HEK293 (cell line): ENCODE measurements at regions not wholly inside any gene's neighbourhood (a gene's known extent, or its start where the extent isn't known, plus 50 kb on each side); places are given as distances from the start of the nearest gene placed in this dataset.

Experiments used
- BCL6B ChIP-seq: fragments of 450-650 bp; formaldehyde crosslinking; IDR thresholded peaks from 2 replicates; pipeline ENCODE4 v1.5.1; 2017; ENCODE audit warnings: missing biosample characterization, missing genetic modification characterization
- GLIS2 ChIP-seq: fragments of 450-650 bp; formaldehyde crosslinking; IDR thresholded peaks from 2 replicates; pipeline ENCODE4 v1.5.1; 2016; ENCODE audit warnings: missing biosample characterization, missing genetic modification characterization
- IKZF3 ChIP-seq: fragments of 450-650 bp; IDR thresholded peaks from 2 replicates; pipeline ENCODE4 v1.5.0; 2018; ENCODE audit warnings: missing biosample characterization, mild to moderate bottlenecking, missing genetic modification characterization, moderate library complexity
- KLF9 ChIP-seq: fragments of 450-650 bp; formaldehyde crosslinking; IDR thresholded peaks from 2 replicates; pipeline ENCODE4 v1.5.1; 2016; ENCODE audit warnings: missing biosample characterization, missing genetic modification characterization, low read depth
- MYNN ChIP-seq: fragments of 450-650 bp; formaldehyde crosslinking; IDR thresholded peaks from 2 replicates; pipeline ENCODE4 v1.5.1; 2016; ENCODE audit warnings: missing biosample characterization, missing genetic modification characterization, borderline replicate concordance
- MZF1 ChIP-seq: fragments of 450-650 bp; formaldehyde crosslinking; IDR thresholded peaks from 2 replicates; pipeline ENCODE4 v1.5.1; 2017; ENCODE audit warnings: missing biosample characterization, missing genetic modification characterization, borderline replicate concordance
- OVOL3 ChIP-seq: fragments of 450-650 bp; formaldehyde crosslinking; IDR thresholded peaks from 2 replicates; pipeline ENCODE4 v1.5.1; 2016; ENCODE audit warnings: missing biosample characterization, missing genetic modification characterization
- PRDM1 ChIP-seq: fragments of 450-650 bp; formaldehyde crosslinking; IDR thresholded peaks from 2 replicates; pipeline ENCODE4; 2016; ENCODE audit warnings: missing biosample characterization, missing genetic modification characterization
- SP3 ChIP-seq: fragments of 450-650 bp; formaldehyde crosslinking; IDR thresholded peaks from 2 replicates; pipeline ENCODE4 v1.5.1; 2016; ENCODE audit warnings: missing biosample characterization, missing genetic modification characterization
- SP7 ChIP-seq: fragments of 450-650 bp; formaldehyde crosslinking; IDR thresholded peaks from 2 replicates; pipeline ENCODE4 v1.5.1; 2016; ENCODE audit warnings: missing biosample characterization, missing genetic modification characterization
- TRIM28 ChIP-seq: IDR thresholded peaks from 2 replicates; pipeline ENCODE4 v1.6.1; 2011; ENCODE audit warnings: low read length, control low read depth, borderline replicate concordance
- TSHZ1 ChIP-seq: fragments of 450-650 bp; formaldehyde crosslinking; IDR thresholded peaks from 2 replicates; pipeline ENCODE4 v1.5.1; 2016; ENCODE audit warnings: missing biosample characterization, missing genetic modification characterization, borderline replicate concordance
- ZBTB11 ChIP-seq: fragments of 450-650 bp; formaldehyde crosslinking; conservative IDR thresholded peaks from 2 replicates; pipeline ENCODE4 v1.5.1; 2016; ENCODE audit warnings: low read depth, missing biosample characterization, missing genetic modification characterization
- ZBTB17 ChIP-seq: fragments of 450-650 bp; formaldehyde crosslinking; IDR thresholded peaks from 2 replicates; pipeline ENCODE4 v1.5.1; 2016; ENCODE audit warnings: missing biosample characterization, missing genetic modification characterization
- ZBTB48 ChIP-seq: fragments of 450-650 bp; formaldehyde crosslinking; IDR thresholded peaks from 2 replicates; pipeline ENCODE4 v1.5.1; 2016; ENCODE audit warnings: missing biosample characterization, missing genetic modification characterization
- ZNF221 ChIP-seq: fragments of 450-650 bp; formaldehyde crosslinking; IDR thresholded peaks from 2 replicates; pipeline ENCODE4 v1.5.1; 2017; ENCODE audit warnings: missing biosample characterization, missing genetic modification characterization, borderline replicate concordance
- ZNF24 ChIP-seq: fragments of 450-650 bp; formaldehyde crosslinking; IDR thresholded peaks from 2 replicates; pipeline ENCODE4 v1.5.1; 2016; ENCODE audit warnings: missing biosample characterization, missing genetic modification characterization
- ZNF280C ChIP-seq: fragments of 450-650 bp; formaldehyde crosslinking; IDR thresholded peaks from 2 replicates; pipeline ENCODE4 v1.5.1; 2016; ENCODE audit warnings: missing biosample characterization, missing genetic modification characterization
- ZNF366 ChIP-seq: fragments of 450-650 bp; formaldehyde crosslinking; conservative IDR thresholded peaks from 2 replicates; pipeline ENCODE4 v1.5.1; 2016; ENCODE audit warnings: missing biosample characterization, missing genetic modification characterization
- ZNF488 ChIP-seq: fragments of 450-650 bp; formaldehyde crosslinking; IDR thresholded peaks from 2 replicates; pipeline ENCODE4 v1.5.1; 2016; ENCODE audit warnings: missing biosample characterization, missing genetic modification characterization
- ZNF549 ChIP-seq: fragments of 450-650 bp; IDR thresholded peaks from 2 replicates; pipeline ENCODE4 v1.5.1; 2018; ENCODE audit warnings: missing biosample characterization, missing genetic modification characterization, mild to moderate bottlenecking, inconsistent platforms, moderate library complexity
- ZNF692 ChIP-seq: fragments of 450-650 bp; formaldehyde crosslinking; IDR thresholded peaks from 2 replicates; pipeline ENCODE4 v1.5.1; 2016; ENCODE audit warnings: missing biosample characterization, missing genetic modification characterization
- ZNF791 ChIP-seq: fragments of 450-650 bp; formaldehyde crosslinking; IDR thresholded peaks from 2 replicates; pipeline ENCODE4 v1.5.1; 2016; ENCODE audit warnings: missing biosample characterization, missing genetic modification characterization
- ZNF837 ChIP-seq: fragments of 450-650 bp; formaldehyde crosslinking; IDR thresholded peaks from 2 replicates; pipeline ENCODE4 v1.5.1; 2016; ENCODE audit warnings: missing biosample characterization, missing genetic modification characterization
- ZNF843 ChIP-seq: fragments of 450-650 bp; formaldehyde crosslinking; IDR thresholded peaks from 2 replicates; pipeline ENCODE4 v1.5.1; 2016; ENCODE audit warnings: missing biosample characterization, missing genetic modification characterization
- ZSCAN16 ChIP-seq: fragments of 450-650 bp; formaldehyde crosslinking; IDR thresholded peaks from 2 replicates; pipeline ENCODE4 v1.5.1; 2016; ENCODE audit warnings: missing biosample characterization, missing genetic modification characterization
- ZXDB ChIP-seq: fragments of 450-650 bp; formaldehyde crosslinking; IDR thresholded peaks from 2 replicates; pipeline ENCODE4 v1.5.1; 2016; ENCODE audit warnings: missing biosample characterization, missing genetic modification characterization

GRCh38 chr6:125363039-125363823 lies 61.5 kb upstream of the HDDC2 start (continued):
- TF ChIP-seq ZBTB11 (tag by site-specific recombination) (peak; percentile 38; the same call in 1 of the 2 replicates), IKZF3 (peak; percentile 75), OVOL3 (tag by site-specific recombination) (peak; percentile 10; the same call in 1 of the 2 replicates), ZNF549 (tag by site-specific recombination) (peak; percentile 58; the same call in 1 of the 2 replicates), ZNF837 (tag by site-specific recombination) (no peak), GLIS2 (peak; percentile 93), PRDM1 (tag by site-specific recombination) (peak; percentile 76), ZNF366 (peak; percentile 93), MZF1 (peak; percentile 64), TRIM28 (peak; percentile 91; the same call in 1 of the 2 replicates), ZNF24 (peak; percentile 70), ZNF221 (no peak), MYNN (tag by site-specific recombination) (peak; percentile 74; the same call in 1 of the 2 replicates), ZNF843 (tag by site-specific recombination) (peak; percentile 62), SP7 (peak; percentile 68), ZXDB (tag by site-specific recombination) (peak; percentile 88), BCL6B (tag by site-specific recombination) (no peak), KLF9 (tag by site-specific recombination) (peak; percentile 39; the same call in 1 of the 2 replicates), ZNF488 (tag by site-specific recombination) (peak; percentile 65; the same call in 1 of the 2 replicates), ZBTB48 (tag by site-specific recombination) (peak; percentile 88), ZSCAN16 (no peak), SP3 (tag by site-specific recombination) (peak; percentile 56), ZNF280C (tag by site-specific recombination) (no peak), ZBTB17 (peak; percentile 92; the same call in 1 of the 2 replicates), ZNF791 (tag by site-specific recombination) (no peak), TSHZ1 (peak; percentile 60; the same call in 1 of the 2 replicates), ZNF692 (tag by site-specific recombination) (peak; percentile 81)
